ENCODE measurements at regions not wholly inside any gene's neighbourhood (a gene's known extent, or its start where the extent isn't known, plus 50 kb on each side); places are given as distances from the start of the nearest gene placed in this dataset.

GRCh38 chr5:163978897-163979296 lies 473.5 kb downstream of the MAT2B start:
- 12 to 14% methylated on average over 5 of the region's 5 CpGs for WGBS, 2 experiments (ENCODE audit: low coverage in 1 of 2, low lambda C conversion rate in 2 of 2, missing lambda C conversion rate in 2 of 2)
- DNase-seq: no peak

DNA sequence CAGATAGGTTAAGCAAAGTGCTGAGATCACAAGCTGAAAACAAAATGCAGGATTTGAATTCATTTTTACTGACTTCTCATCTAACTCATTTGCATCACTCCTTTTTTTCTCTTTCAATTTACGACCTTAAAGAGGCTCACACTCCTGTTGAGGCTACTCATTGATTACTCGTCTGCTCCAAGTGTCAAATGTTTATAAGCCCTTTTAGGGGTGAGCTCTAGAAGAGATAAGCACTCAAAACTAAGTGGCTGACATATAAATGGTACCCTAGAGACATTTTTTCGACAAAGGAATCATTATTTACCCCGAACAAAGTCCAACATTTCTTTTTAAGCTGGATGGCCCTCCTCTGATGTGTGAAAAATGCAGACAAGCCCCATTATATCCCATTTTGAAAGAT lies 483.1 kb downstream of the MAT2B start:
- in situ Hi-C loops (cut with MboI): no loop called here

More at GRCh38 chr5:163978897-163979296, 473.5 kb downstream of the MAT2B start:
- Histone ChIP-seq H3K4me2 (ENCODE audit: unreplicated experiment) (no peak overlapping the region), H3K9ac (no peak overlapping the region), H3K9me2 (ENCODE audit: insufficient read depth) (no peaks in the 10 kb centered on the region), H3K9me3 (ENCODE audit: low read depth) (no peaks in the 10 kb centered on the region), H3K27me3 (replicated peaks; ENCODE audit: insufficient read depth) (no peaks in the 10 kb centered on the region), H4K20me1 (ENCODE audit: insufficient read depth) (no peaks in the 10 kb centered on the region), H3K79me2 (ENCODE audit: insufficient read depth) (no peaks in the 10 kb centered on the region), H3F3A (ENCODE audit: insufficient read depth) (no peaks in the 10 kb centered on the region), H3K4me1 (ENCODE audit: insufficient read depth) (no peaks in the 10 kb centered on the region), H3K4me3 (no peak overlapping the region), H3K27ac (no peak overlapping the region), H3K36me3 (ENCODE audit: low read depth) (no peaks in the 10 kb centered on the region), H2AFZ (no peak overlapping the region)
- no peak for TF ChIP-seq EZH2 (IDR thresholded peaks at IDR 0.05; ENCODE audit: insufficient read depth, poor library complexity, severe bottlenecking)
- no peak for TF ChIP-seq EZH2phosphoT487 (IDR thresholded peaks at IDR 0.05; ENCODE audit: insufficient read depth, low read depth)
- in situ Hi-C loops (cut with MboI): no loop called here

DNA sequence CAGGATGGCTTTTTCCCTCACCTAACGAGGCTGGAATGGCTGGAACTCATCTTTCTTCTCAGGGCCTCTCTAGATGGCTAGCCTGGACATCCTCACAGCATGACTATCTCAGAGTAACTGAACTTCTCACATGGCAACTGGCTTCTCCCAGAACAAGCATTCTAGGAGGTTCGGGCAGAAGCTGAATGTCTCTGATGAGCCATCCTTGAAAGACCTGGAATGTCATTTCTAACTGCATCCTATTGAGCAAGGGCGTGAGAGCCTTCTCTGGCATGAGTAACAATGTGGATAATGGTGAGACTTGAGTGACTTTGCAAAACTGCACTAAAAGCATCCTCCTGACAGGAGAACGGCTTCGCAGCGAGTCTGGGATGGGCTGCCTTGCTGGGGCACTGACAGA lies 487.7 kb downstream of the MAT2B start:
- H3K27me3 ChIP-seq (replicated peaks; ENCODE audit: insufficient read depth): no peaks in the 10 kb centered on the region
- H3K27ac ChIP-seq: no peak overlapping the region
- TF ChIP-seq EZH2phosphoT487 (IDR thresholded peaks at IDR 0.05; ENCODE audit: insufficient read depth, low read depth) (no peak), EZH2 (IDR thresholded peaks at IDR 0.05; ENCODE audit: insufficient read depth, poor library complexity, severe bottlenecking) (no peak)
- H3K79me2 ChIP-seq (ENCODE audit: insufficient read depth): no peaks in the 10 kb centered on the region
- no peak overlapping the region for H3K9ac ChIP-seq
- no peaks in the 10 kb centered on the region for H4K20me1 ChIP-seq (ENCODE audit: insufficient read depth)
- in situ Hi-C loops (cut with MboI): no loop called here
- 57% methylated on average over 6 of the region's 6 CpGs for WGBS, 2 experiments (ENCODE audit: low coverage in 1 of 2, low lambda C conversion rate in 2 of 2, missing lambda C conversion rate in 2 of 2)
- no peaks in the 10 kb centered on the region for H3K36me3 ChIP-seq (ENCODE audit: low read depth)
- H3K4me3 ChIP-seq: no peak overlapping the region
- H3K4me2 ChIP-seq (ENCODE audit: unreplicated experiment): no peak overlapping the region
- H3K4me1 ChIP-seq (ENCODE audit: insufficient read depth): no peaks in the 10 kb centered on the region
- no peak for DNase-seq
- no peaks in the 10 kb centered on the region for H3K9me2 ChIP-seq (ENCODE audit: insufficient read depth)
- H3K9me3 ChIP-seq (ENCODE audit: low read depth): no peaks in the 10 kb centered on the region
- no peak overlapping the region for H2AFZ ChIP-seq
- H3F3A ChIP-seq (ENCODE audit: insufficient read depth): no peaks in the 10 kb centered on the region

More for the DNA sequence above, 483.1 kb downstream of the MAT2B start:
- H3K27me3 ChIP-seq (replicated peaks; ENCODE audit: insufficient read depth): 0 out of 2 replicates have a peak, but pooled peaks cover 5% of the 10 kb centered on the region
- no peak for DNase-seq
- 20 to 21% methylated on average over 4 of the region's 4 CpGs for WGBS, 2 experiments (ENCODE audit: low coverage in 1 of 2, low lambda C conversion rate in 2 of 2, missing lambda C conversion rate in 2 of 2)
- H3K36me3 ChIP-seq (ENCODE audit: low read depth): no peaks in the 10 kb centered on the region
- no peaks in the 10 kb centered on the region for H3K79me2 ChIP-seq (ENCODE audit: insufficient read depth)
- H2AFZ ChIP-seq: no peak overlapping the region
- no peaks in the 10 kb centered on the region for H3K9me3 ChIP-seq (ENCODE audit: low read depth)
- H4K20me1 ChIP-seq (ENCODE audit: insufficient read depth): no peaks in the 10 kb centered on the region
- no peaks in the 10 kb centered on the region for H3K9me2 ChIP-seq (ENCODE audit: insufficient read depth)
- no peaks in the 10 kb centered on the region for H3F3A ChIP-seq (ENCODE audit: insufficient read depth)
- TF ChIP-seq EZH2 (IDR thresholded peaks at IDR 0.05; ENCODE audit: insufficient read depth, poor library complexity, severe bottlenecking) (no peak), EZH2phosphoT487 (IDR thresholded peaks at IDR 0.05; ENCODE audit: insufficient read depth, low read depth) (no peak)
- no peak overlapping the region for H3K4me3 ChIP-seq
- no peak overlapping the region for H3K4me2 ChIP-seq (ENCODE audit: unreplicated experiment)
- no peak overlapping the region for H3K27ac ChIP-seq
- H3K9ac ChIP-seq: no peak overlapping the region
- no peaks in the 10 kb centered on the region for H3K4me1 ChIP-seq (ENCODE audit: insufficient read depth)

DNA sequence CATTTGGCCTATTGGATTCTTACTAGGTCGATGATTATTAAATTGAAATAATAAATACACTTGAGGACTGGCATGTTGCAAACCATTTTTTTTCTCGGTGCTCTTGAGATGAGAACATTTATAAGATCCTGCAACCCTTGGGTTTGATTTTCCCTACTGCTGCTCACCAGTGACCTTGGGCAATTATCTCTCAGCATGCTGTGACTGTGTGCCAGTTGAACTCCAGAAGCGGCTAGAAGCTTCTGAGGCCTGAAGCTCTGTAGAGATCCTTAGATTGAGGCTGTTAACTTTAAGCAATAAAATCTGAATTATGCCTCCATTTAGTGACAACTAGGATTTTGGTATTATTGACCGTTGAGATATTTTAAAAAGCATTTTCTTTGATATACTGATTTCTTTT lies 489.8 kb downstream of the MAT2B start:
- TF ChIP-seq EZH2 (IDR thresholded peaks at IDR 0.05; ENCODE audit: insufficient read depth, poor library complexity, severe bottlenecking) (no peak), EZH2phosphoT487 (IDR thresholded peaks at IDR 0.05; ENCODE audit: insufficient read depth, low read depth) (no peak)
- no peaks in the 10 kb centered on the region for H3K9me2 ChIP-seq (ENCODE audit: insufficient read depth)
- in situ Hi-C loops (cut with MboI): no loop called here
- H3K79me2 ChIP-seq (ENCODE audit: insufficient read depth): no peaks in the 10 kb centered on the region
- no peaks in the 10 kb centered on the region for H3K27me3 ChIP-seq (replicated peaks; ENCODE audit: insufficient read depth)
- 46 to 59% methylated on average over 4 of the region's 4 CpGs for WGBS, 2 experiments (ENCODE audit: low coverage in 1 of 2, low lambda C conversion rate in 2 of 2, missing lambda C conversion rate in 2 of 2)
- no peaks in the 10 kb centered on the region for H3K36me3 ChIP-seq (ENCODE audit: low read depth)
- no peak overlapping the region for H3K4me3 ChIP-seq
- no peak overlapping the region for H3K9ac ChIP-seq
- no peak overlapping the region for H3K4me2 ChIP-seq (ENCODE audit: unreplicated experiment)
- H3K9me3 ChIP-seq (ENCODE audit: low read depth): no peaks in the 10 kb centered on the region
- no peaks in the 10 kb centered on the region for H3F3A ChIP-seq (ENCODE audit: insufficient read depth)
- H3K4me1 ChIP-seq (ENCODE audit: insufficient read depth): no peaks in the 10 kb centered on the region
- no peak overlapping the region for H3K27ac ChIP-seq
- no peak for DNase-seq
- H4K20me1 ChIP-seq (ENCODE audit: insufficient read depth): no peaks in the 10 kb centered on the region
- H2AFZ ChIP-seq: no peak overlapping the region

- Histone ChIP-seq H3K27me3 (replicated peaks; ENCODE audit: insufficient read depth) (no peaks in the 10 kb centered on the region), H3K4me1 (ENCODE audit: insufficient read depth) (no peaks in the 10 kb centered on the region), H3K79me2 (ENCODE audit: insufficient read depth) (no peaks in the 10 kb centered on the region), H3K4me3 (no peak overlapping the region), H3K9me3 (ENCODE audit: low read depth) (no peaks in the 10 kb centered on the region), H3K4me2 (ENCODE audit: unreplicated experiment) (no peak overlapping the region), H3K27ac (no peak overlapping the region), H3F3A (ENCODE audit: insufficient read depth) (no peaks in the 10 kb centered on the region), H3K9me2 (ENCODE audit: insufficient read depth) (no peaks in the 10 kb centered on the region), H3K9ac (no peak overlapping the region), H3K36me3 (ENCODE audit: low read depth) (no peaks in the 10 kb centered on the region), H4K20me1 (ENCODE audit: insufficient read depth) (no peaks in the 10 kb centered on the region), H2AFZ (no peak overlapping the region)
- TF ChIP-seq EZH2 (IDR thresholded peaks at IDR 0.05; ENCODE audit: insufficient read depth, poor library complexity, severe bottlenecking) (no peak), EZH2phosphoT487 (IDR thresholded peaks at IDR 0.05; ENCODE audit: insufficient read depth, low read depth) (no peak)
- no peak for DNase-seq
- in situ Hi-C loops (cut with MboI): no loop called here
These were observed 492.5 kb downstream of the MAT2B start for GRCh38 chr5:163997965-163998364.
